ENCODE measurements at regions not wholly inside any gene's neighbourhood (a gene's known extent, or its start where the extent isn't known, plus 50 kb on each side); places are given as distances from the start of the nearest gene placed in this dataset.

- in situ Hi-C loops (cut with HindIII; ENCODE audit: low pct_unique_long_range_greater_than_20kb, low sequenced_read_pairs): no loop called here
- DNase-seq (ENCODE audit: low read depth): no peak
These were observed 781.4 kb downstream of the KLHL13 start for GRCh38 chrX:117335209-117335608.

DNA sequence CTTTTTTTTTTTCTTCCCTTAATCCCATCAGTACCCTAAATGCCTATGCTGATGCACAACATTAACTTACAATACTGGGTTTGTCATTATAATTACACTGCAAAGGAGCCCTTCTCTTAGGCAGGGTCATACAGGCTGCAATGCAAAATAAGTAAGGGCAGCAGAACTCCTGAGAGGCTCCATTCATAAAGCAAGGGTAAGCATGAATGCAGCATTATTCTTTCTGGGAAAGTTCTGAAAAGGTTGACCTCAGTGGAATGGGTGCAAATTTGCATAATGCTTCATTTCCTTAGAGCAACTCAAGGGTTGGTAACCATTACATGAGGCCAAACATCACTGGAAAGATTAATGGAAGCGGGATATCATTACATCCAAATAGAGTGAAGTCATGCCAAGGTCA lies 789.2 kb downstream of the KLHL13 start:
- no peak for DNase-seq (ENCODE audit: low read depth)
- in situ Hi-C loops (cut with HindIII; ENCODE audit: low pct_unique_long_range_greater_than_20kb, low sequenced_read_pairs): no loop called here

- in situ Hi-C loops (cut with HindIII; ENCODE audit: low pct_unique_long_range_greater_than_20kb, low sequenced_read_pairs): no loop called here
- DNase-seq (ENCODE audit: low read depth): no peak
These were observed 790.9 kb downstream of the KLHL13 start for GRCh38 chrX:117325706-117326105.

DNA sequence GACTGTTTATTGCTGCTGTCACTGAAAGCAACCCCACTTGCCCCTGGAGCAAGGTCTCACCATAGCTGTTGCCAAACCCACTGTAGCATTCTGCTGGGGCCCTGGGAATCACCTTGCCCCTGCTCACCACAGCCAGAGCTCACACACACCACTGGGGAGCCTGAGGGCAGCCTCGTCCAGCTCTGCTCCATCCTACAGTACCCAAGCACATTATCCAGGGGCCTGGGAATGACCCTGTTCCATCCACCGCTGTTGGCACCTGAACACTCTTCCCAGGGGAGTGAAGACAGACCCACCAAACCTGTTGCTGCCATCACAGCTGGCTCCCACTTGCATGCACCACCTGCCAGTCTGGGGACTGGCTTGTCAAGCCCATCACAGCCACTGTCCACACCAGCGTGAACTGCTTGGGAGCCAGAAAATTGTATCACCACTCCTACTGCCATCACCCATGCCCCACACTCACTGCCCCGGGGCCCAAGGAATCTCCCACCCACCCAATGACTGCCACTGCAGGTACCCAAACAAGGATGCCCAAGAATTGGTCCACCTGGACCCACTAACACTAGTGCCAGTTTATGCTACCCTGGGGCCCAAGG lies 811.3 kb downstream of the KLHL13 start:
- in situ Hi-C loops (cut with HindIII; ENCODE audit: low pct_unique_long_range_greater_than_20kb, low sequenced_read_pairs): no loop called here
- no peak for DNase-seq (ENCODE audit: low read depth)

GRCh38 chrX:117301086-117301485 lies 815.5 kb downstream of the KLHL13 start:
- in situ Hi-C loops (cut with HindIII; ENCODE audit: low pct_unique_long_range_greater_than_20kb, low sequenced_read_pairs): no loop called here
- DNase-seq (ENCODE audit: low read depth): no peak

DNA sequence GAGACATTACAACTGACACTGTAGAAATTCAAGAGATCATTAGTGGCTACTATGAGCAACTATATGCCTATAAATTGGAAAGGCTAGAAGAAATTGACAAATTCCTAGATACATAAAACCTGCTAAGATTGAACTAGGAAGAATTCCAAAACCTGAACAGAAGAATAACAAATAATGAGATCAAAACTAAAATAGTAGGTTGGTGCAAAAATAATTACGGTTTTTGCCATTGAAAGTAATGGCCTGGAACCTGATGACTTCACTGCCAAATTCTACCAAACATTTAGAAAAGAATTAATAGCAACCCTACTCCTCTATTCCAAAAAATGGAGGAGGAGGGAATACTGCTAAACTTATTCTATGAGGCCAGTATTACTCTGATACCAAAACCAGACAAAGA lies 824.9 kb downstream of the KLHL13 start:
- no peak for DNase-seq (ENCODE audit: low read depth)
- in situ Hi-C loops (cut with HindIII; ENCODE audit: low pct_unique_long_range_greater_than_20kb, low sequenced_read_pairs): no loop called here

DNA sequence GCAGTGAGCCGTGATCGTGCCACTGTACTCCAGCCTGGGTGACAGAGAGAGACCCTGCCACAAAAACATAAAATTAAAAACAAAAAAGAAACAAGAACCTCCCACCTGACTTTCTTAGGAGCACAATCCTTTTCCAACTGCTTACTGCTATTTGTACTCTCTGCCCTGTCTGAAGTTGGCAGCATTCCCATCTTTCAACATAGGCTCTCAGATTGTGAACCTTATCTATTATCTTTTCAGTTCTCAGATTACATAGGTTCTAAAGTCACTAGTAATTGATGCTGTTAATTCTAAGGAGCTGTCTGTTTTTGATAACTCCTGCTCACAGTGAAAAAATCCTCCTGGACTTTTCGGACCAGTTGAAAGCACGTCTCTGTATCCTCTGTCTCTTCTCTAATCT lies 812.2 kb upstream of the CT83 start:
- DNase-seq (ENCODE audit: low read depth): no peak
- in situ Hi-C loops (cut with HindIII; ENCODE audit: low pct_unique_long_range_greater_than_20kb, low sequenced_read_pairs): no loop called here
